Kidney epithelial cell (primary cell): ENCODE measurements at regions not wholly inside any gene's neighbourhood (a gene's known extent, or its start where the extent isn't known, plus 50 kb on each side); places are given as distances from the start of the nearest gene placed in this dataset.

ENCODE experiments used
- DNase-seq: peaks from one replicate; pipeline ENCODE4 v3.0.0-alpha.2; 2010; ENCODE audit warnings: low read depth
- H3K27me3 ChIP-seq: 2 replicates; pipeline ENCODE4 v1.6.0; 2011; ENCODE audit warnings: low read length; ENCODE audit not compliant: control insufficient read depth, insufficient read depth
- H3K36me3 ChIP-seq: 2 replicates; pipeline ENCODE4 v1.5.1; 2011; ENCODE audit warnings: low read length; ENCODE audit not compliant: control insufficient read depth, insufficient read depth
- H3K4me3 ChIP-seq: 2 replicates; pipeline ENCODE4 v1.5.1; 2011; ENCODE audit warnings: low read depth, mild to moderate bottlenecking, control low read depth, low read length
- TF ChIP-seq, protein P1 (sequence below): IDR thresholded peaks from 2 replicates; pipeline ENCODE4 v1.5.1; 2011; ENCODE audit warnings: mild to moderate bottlenecking, moderate library complexity, low read length, control low read depth, inconsistent platforms; ENCODE audit not compliant: insufficient read depth, poor library complexity, severe bottlenecking

DNA sequence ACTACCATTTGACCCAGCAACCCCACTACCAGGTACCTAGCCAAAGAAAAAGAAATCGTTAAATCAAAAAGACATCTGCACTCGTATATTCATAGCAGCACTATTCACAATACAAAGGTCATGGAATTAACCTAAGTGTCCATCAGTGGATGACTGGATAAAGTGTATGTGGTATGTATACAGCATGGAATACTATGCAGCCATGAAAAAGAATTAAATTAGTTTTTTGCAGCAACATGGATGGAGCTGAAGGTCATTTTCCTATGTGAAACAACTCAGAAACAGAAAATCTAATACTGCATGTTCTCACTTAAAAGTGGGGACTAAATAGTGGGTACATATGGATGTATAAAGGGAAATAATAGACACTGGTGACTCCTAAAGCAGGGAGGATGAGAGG, 175.2 kb downstream of the ZIC4 start:
- TF ChIP-seq, protein P1, sequence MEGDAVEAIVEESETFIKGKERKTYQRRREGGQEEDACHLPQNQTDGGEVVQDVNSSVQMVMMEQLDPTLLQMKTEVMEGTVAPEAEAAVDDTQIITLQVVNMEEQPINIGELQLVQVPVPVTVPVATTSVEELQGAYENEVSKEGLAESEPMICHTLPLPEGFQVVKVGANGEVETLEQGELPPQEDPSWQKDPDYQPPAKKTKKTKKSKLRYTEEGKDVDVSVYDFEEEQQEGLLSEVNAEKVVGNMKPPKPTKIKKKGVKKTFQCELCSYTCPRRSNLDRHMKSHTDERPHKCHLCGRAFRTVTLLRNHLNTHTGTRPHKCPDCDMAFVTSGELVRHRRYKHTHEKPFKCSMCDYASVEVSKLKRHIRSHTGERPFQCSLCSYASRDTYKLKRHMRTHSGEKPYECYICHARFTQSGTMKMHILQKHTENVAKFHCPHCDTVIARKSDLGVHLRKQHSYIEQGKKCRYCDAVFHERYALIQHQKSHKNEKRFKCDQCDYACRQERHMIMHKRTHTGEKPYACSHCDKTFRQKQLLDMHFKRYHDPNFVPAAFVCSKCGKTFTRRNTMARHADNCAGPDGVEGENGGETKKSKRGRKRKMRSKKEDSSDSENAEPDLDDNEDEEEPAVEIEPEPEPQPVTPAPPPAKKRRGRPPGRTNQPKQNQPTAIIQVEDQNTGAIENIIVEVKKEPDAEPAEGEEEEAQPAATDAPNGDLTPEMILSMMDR: no peak
- Histone ChIP-seq H3K27me3 (no peaks in the 10 kb centered on the region), H3K4me3 (no peak overlapping the region), H3K36me3 (no peaks in the 10 kb centered on the region)
- no peak for DNase-seq

DNA sequence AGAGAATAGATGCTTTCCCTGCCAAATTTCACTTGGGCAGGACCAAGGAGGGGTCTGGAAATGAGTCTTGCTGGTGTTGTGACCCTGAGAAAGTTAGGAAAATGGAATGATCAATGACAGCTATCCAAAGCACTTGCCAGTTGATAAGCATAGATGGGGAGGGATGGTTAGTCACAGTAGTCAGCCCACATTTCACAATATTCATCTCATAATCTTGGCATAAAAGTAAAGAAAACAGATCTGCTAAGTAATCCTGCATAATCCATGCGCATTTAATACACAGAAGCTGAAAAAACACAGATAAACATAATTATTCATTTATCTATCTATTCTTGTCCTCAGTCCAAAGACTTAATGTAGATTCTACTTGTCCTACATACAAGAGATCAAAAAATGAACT, 184.1 kb downstream of the ZIC4 start:
- DNase-seq: no peak
- TF ChIP-seq, protein P1: no peak
- no peaks in the 10 kb centered on the region for H3K36me3 ChIP-seq
- H3K4me3 ChIP-seq: no peak overlapping the region
- H3K27me3 ChIP-seq: no peaks in the 10 kb centered on the region

DNA sequence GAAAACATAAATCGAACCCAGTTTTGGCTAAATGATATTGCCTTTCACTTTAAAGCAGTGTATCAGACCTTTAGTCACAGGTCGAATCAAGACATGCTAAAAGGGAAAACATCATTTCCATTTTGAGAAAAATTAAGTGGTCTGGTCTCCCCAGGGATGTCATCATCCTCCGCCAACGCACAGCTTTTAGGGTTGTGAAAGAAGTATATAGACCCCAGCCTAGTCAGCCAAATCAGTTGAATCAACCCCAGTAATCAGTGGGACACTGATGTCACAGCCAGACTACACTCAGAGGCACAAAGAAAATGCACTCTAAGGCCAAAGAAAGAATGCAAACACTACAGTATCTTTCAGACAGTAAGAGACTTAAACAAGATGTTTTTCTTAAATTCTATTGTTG, 187.4 kb downstream of the ZIC4 start:
- Histone ChIP-seq H3K36me3 (no peaks in the 10 kb centered on the region), H3K4me3 (no peak overlapping the region), H3K27me3 (no peaks in the 10 kb centered on the region)
- TF ChIP-seq, protein P1: no peak
- no peak for DNase-seq

DNA sequence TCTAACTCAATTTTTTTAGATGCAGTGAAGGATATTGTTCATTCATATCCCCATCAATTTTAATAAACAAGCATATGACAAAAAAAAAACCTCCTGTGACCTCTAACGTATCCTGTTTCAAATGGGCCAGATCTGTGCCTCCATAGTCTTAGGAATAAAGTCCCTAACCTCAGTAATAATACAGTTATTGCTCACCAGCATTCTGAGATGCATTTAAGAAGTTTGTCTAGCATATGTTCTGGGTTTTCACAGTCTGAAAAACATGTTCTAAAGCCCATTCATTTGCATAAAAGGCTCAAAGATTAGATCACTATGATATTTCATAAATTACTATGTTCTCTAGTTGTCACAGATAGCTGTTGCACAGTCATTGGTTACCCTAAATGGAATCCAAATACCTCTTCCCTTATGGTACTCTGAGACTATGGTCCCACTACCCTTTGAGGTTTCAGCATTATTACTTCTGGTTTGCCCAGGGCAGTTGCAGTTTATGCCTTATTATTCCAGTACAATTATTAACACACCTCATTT, 190.1 kb downstream of the ZIC4 start:
- no peaks in the 10 kb centered on the region for H3K27me3 ChIP-seq
- no peak for DNase-seq
- no peak overlapping the region for H3K4me3 ChIP-seq
- H3K36me3 ChIP-seq: no peaks in the 10 kb centered on the region
- TF ChIP-seq, protein P1: no peak

DNA sequence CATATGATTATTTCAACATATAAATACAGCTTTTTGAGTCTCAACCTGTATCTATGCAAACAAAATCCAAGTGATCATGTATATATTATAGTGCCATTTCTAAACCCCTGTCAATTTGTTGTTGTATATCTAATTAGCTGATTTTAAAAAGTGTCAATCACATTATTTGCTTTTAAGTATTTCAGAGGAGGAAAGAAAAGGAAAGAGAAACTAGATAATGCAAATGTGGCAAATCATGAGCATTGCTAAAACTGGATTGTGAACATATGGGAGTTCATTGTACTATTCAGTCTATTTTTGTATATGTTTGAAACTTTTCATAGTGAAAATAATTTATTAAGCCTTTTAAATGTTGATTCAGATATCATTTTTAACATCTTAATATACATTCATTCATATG, 190.7 kb downstream of the ZIC4 start:
- Histone ChIP-seq H3K27me3 (no peaks in the 10 kb centered on the region), H3K4me3 (no peak overlapping the region), H3K36me3 (no peaks in the 10 kb centered on the region)
- no peak for DNase-seq
- TF ChIP-seq, protein P1: no peak

DNA sequence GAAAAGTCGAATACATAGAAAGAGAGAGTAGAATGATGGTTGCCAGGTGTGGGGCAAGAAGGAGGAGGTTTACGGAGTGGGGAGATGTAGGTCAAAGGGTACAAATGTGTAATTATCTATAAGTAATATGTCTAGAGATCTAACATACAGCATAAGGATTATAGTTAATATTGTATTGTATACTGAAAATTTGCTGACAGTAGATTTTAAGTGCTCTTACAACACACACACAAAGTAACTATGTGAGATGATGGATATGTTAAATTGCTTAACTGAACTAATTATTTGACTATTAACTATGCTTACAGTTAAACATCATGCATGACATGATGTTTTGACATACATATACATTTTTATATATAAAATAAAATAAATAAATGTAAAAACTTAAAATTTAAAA, 192.7 kb downstream of the ZIC4 start:
- DNase-seq: no peak
- Histone ChIP-seq H3K36me3 (no peaks in the 10 kb centered on the region), H3K27me3 (no peaks in the 10 kb centered on the region), H3K4me3 (no peak overlapping the region)
- TF ChIP-seq, protein P1: no peak
